HFF-Myc (cell line): ENCODE measurements at regions not wholly inside any gene's neighbourhood (a gene's known extent, or its start where the extent isn't known, plus 50 kb on each side); places are given as distances from the start of the nearest gene placed in this dataset.

ENCODE experiments used
- DNase-seq: peaks from one replicate; pipeline ENCODE4 v3.0.0-alpha.2; 2011; ENCODE audit warnings: low read depth; ENCODE audit errors: extremely low read depth
- H3K4me3 ChIP-seq: replicated peaks from 2 replicates; pipeline ENCODE4 v1.5.1; 2011; ENCODE audit warnings: low read depth, mild to moderate bottlenecking, control low read depth, low read length
- TF ChIP-seq, protein P1 (sequence below): IDR thresholded peaks from 2 replicates; pipeline ENCODE4 v1.5.1; 2012; ENCODE audit warnings: mild to moderate bottlenecking, low read depth, low read length, control low read depth; ENCODE audit errors: missing control alignments

DNA sequence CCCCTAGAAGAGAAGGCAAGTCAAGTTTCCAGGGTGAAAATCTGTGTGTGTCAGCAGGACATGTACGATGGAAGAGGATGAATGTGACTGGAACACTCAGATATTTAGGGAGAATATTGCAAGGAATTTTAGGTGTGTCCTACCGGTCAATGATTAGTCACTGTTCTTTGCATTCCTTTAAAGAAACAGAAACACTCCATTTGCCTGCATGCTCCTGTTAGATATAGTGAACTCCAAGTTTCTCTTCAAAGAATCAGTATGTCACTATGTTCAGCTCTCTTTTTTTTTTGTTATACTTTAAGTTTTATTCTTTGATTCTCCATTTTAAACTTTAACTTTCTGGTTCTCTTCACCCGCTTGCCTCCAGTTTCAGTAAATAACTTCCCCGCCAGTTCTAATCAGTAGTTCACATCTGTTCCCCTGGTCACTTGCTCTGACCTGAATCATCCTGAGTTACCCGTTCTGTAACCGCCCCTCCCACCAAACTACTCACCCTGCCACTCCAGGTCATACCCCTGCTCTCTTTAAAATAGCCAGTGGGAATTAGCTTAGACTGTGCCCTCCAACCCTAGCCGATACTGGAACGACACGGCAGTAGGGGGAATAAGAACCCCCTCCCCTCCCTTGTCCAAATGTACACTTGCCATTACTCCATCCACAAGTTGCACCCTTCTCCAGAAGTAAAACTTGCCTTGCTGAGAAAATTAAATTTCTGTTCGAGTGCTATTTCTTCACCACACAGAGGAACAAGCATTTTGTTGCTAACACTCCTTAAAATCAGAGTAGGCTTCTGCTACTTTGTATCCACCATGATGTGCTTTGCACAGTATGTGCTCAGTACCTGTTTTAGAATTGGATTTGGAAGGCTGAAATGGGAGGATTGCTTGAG is 268.4 kb downstream of the METTL4 start:
- TF ChIP-seq, protein P1, sequence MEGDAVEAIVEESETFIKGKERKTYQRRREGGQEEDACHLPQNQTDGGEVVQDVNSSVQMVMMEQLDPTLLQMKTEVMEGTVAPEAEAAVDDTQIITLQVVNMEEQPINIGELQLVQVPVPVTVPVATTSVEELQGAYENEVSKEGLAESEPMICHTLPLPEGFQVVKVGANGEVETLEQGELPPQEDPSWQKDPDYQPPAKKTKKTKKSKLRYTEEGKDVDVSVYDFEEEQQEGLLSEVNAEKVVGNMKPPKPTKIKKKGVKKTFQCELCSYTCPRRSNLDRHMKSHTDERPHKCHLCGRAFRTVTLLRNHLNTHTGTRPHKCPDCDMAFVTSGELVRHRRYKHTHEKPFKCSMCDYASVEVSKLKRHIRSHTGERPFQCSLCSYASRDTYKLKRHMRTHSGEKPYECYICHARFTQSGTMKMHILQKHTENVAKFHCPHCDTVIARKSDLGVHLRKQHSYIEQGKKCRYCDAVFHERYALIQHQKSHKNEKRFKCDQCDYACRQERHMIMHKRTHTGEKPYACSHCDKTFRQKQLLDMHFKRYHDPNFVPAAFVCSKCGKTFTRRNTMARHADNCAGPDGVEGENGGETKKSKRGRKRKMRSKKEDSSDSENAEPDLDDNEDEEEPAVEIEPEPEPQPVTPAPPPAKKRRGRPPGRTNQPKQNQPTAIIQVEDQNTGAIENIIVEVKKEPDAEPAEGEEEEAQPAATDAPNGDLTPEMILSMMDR, result no peak
- H3K4me3 ChIP-seq, result no peak overlapping the region
- no peak for DNase-seq

GRCh38 chr18:2303517-2304238 is 267.6 kb downstream of the METTL4 start:
- no peak overlapping the region for H3K4me3 ChIP-seq
- TF ChIP-seq, protein P1, result no peak
- DNase-seq, result no peak

- TF ChIP-seq, protein P1, result no peak
- H3K4me3 ChIP-seq, result no peak overlapping the region
- DNase-seq, result no peak
These were observed 266.7 kb downstream of the METTL4 start for GRCh38 chr18:2304378-2305175.

- H3K4me3 ChIP-seq, result no peak overlapping the region
- no peak for DNase-seq
- TF ChIP-seq, protein P1, result no peak
These were observed 264.7 kb downstream of the METTL4 start for GRCh38 chr18:2306606-2307005.

GRCh38 chr18:2310886-2311285 is 260.4 kb downstream of the METTL4 start:
- no peak overlapping the region for H3K4me3 ChIP-seq
- DNase-seq, result no peak
- TF ChIP-seq, protein P1, result no peak

DNA sequence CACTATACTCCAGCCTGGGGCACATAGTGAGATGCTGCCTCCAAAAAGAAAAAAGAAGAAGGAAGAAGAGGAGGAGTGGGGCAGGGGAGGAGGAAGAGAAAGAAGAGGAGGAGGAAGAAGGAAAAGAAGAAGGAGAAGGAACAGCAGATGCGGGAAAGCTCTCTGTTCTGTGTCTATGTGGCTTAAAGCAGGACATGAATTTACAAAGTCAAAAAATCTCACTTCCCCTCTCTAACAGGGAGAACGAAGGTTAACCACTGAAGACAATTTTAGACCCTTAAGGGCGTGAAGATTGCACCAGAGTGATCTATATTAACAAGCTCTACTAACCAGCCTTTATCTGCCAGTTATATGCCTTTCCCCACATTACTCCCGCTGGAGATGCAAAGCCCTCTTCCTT is 258.9 kb downstream of the METTL4 start:
- DNase-seq, result no peak
- H3K4me3 ChIP-seq, result no peak overlapping the region
- TF ChIP-seq, protein P1, result no peak
